Stimulated activated effector memory CD8-positive, alpha-beta T cell treated with anti-CD3 and anti-CD28 coated beads, Interleukin-12 subunit alpha, Interleukin-12 subunit beta, amount 100 ng/mL, for 72 hours (primary cell): ENCODE measurements at regions not wholly inside any gene's neighbourhood (a gene's known extent, or its start where the extent isn't known, plus 50 kb on each side); places are given as distances from the start of the nearest gene placed in this dataset.

Experiments
- ATAC-seq: fragments of 150-1000 bp; cut with Tn5 transposase; 2 replicates; pipeline ENCODE4 v1.10.0; 2021
- DNase-seq, 2 donors: peaks; one replicate each; pipeline ENCODE4 v3.0.0; 2021 to 2022; ENCODE audit warnings: low spot score in 2 of 2
- H3K27ac Mint-ChIP-seq: one replicate; pipeline ENCODE4 v1.8.0; 2022; ENCODE audit warnings: mild to moderate bottlenecking, mixed read lengths
- H3K36me3 Mint-ChIP-seq: one replicate; pipeline ENCODE4 v1.8.0; 2022; ENCODE audit warnings: mild to moderate bottlenecking, mixed read lengths
- H3K4me1 Mint-ChIP-seq: one replicate; pipeline ENCODE4 v1.8.0; 2022; ENCODE audit warnings: mixed read lengths
- H3K4me3 Mint-ChIP-seq: one replicate; pipeline ENCODE4 v1.8.0; 2022; ENCODE audit warnings: mild to moderate bottlenecking, mixed read lengths
- H3K9me3 Mint-ChIP-seq: one replicate; pipeline ENCODE4 v1.8.0; 2022; ENCODE audit warnings: mixed read lengths

DNA sequence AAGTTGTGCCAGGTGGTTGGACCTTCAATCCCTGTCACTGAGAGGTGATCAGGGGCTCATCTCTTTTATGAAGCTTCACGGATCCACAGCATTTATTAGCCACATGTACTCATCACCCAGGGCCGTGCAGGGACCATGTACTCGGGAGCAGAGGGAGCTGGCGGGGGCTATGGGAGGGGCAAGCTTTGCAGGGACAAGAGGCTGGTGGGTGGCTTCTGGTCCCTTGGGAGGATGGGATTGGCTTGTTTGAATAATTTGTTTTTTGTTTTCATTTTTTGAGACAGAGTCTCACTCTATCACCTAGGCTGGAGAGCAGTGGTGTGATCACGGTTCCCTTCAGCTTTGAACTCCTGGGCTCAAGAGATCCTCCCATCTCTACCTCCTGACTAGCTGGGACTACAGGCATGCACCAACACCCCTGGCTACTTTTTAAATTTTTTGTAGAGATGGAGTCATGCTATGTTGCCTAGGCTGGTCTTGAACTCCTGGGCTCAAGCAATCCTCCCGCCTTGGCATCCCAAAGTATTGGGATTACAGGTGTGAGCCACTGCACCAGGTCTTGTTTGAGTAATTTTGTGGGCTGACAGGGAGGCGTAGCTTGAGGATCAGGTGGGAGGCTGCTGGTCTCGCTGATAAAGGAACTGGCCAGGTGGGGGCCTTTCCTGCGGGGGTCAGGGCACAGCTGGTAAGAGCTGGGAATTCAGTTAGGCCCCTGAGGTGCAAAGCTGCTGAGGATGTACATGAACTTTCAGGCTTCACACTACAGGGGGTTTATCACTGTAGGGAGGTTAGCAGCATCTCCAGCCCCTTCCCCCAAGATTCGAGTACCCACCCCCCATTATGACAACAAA lies 308.0 kb upstream of the C1orf174 start:
- Mint-ChIP-seq H3K9me3 (peaks cover 6% of the 10 kb centered on the region), H3K36me3 (no peaks in the 10 kb centered on the region), H3K4me1 (no peaks in the 10 kb centered on the region)

DNA sequence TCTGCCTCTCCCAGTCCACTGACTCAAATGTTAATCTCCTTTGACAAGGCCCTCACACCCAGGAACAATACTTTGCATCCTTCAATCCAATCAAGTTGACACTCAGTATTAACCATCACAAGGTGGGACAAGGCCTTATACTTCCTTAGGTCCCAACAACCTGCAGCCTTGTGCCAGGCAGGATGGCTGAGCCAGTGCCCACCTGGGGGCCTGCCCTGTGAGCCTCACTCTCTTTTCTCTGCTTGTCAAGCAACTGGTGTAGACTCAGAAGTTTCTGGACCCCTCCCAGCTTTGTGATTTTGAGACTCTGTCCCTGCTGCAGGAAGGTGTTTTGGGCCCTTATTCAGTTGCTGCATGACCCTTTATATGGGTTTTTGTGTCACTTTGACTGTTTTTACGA lies 310.0 kb upstream of the C1orf174 start:
- Mint-ChIP-seq H3K4me3 (no peak overlapping the region), H3K27ac (no peak overlapping the region), H3K36me3 (no peaks in the 10 kb centered on the region), H3K4me1 (no peaks in the 10 kb centered on the region), H3K9me3 (peaks cover 5% of the 10 kb centered on the region)
- DNase-seq = no peak
- no peak for ATAC-seq

More for the DNA sequence above, 308.0 kb upstream of the C1orf174 start:
- H3K27ac Mint-ChIP-seq = no peak overlapping the region
- no peak overlapping the region for H3K4me3 Mint-ChIP-seq
- ATAC-seq (no peak), DNase-seq (no peak)

DNA sequence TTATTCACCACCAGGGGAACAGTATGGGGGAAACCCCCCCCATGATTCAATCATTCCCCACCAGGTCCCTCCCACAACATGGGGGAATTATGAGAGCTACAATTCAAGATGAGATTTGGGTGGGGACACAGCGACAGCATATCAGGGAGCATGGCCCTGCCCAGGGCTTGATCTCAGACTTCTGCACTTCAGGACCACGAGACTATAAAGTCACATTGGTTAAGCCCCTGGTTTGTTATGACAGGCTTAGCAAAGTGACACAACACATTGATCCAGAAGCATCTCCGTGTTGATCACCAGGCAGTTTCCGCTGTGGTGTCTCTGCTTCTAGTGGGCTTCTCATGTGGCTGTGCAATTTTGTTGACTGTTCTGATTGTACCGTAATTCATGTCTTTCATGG lies 312.7 kb upstream of the C1orf174 start:
- Mint-ChIP-seq H3K36me3 (no peaks in the 10 kb centered on the region), H3K9me3 (no peaks in the 10 kb centered on the region), H3K4me1 (no peaks in the 10 kb centered on the region), H3K4me3 (no peak overlapping the region), H3K27ac (no peak overlapping the region)
- DNase-seq = no peak
- ATAC-seq = no peak

DNA sequence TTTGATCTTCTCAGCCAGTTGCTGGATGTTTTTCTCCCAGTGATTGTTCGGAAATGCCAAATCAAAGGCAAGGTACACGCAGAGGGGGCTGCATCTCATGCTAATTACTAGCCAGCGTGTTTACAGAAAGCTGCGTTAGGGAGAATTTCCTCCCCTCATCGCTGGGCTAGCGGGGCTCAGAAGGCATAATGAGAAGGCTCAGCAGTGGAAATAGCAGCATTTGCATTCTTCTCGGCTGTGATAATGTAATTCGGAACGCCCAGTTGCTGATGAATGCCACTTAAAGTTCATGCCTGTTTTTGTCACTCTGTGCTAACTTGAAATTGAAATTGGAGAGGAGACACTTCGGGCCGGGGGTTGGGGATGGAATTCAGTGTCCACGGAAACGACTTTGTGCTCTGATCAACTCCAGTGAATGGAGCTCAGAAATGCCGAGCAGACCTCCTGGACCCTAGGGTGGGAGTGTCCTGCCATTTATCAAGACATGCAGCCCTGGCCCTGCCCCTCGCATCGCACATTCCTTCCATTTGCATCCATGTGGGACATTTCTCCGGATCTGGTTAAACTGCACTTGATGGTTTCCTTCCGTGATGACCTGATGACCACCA lies 313.4 kb upstream of the C1orf174 start:
- Mint-ChIP-seq H3K36me3 (no peaks in the 10 kb centered on the region), H3K9me3 (no peaks in the 10 kb centered on the region), H3K27ac (no peak overlapping the region), H3K4me3 (no peak overlapping the region), H3K4me1 (no peaks in the 10 kb centered on the region)
- no peak for ATAC-seq
- DNase-seq = no peak

DNA sequence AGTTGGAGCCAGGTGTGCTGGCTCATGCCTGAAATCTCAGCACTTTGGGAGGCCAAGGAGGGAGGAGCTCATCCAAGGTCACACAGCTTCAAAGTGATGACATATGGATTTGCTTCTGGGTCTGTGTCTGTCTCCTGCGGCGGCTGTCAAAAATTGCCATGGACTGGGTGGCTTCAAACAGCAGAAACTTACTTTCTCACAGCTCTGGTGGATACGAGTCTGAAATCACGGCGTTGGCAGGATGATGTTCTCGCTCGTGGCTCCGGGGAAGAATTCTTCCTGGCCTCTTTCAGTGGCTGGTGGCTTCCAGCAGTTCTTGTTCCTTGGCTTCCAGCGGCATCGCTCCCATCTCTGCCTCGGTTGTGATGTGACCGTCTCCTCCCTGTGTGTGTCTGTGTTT lies 314.8 kb upstream of the C1orf174 start:
- ATAC-seq (no peak), DNase-seq (no peak)
- no peak overlapping the region for H3K4me3 Mint-ChIP-seq
- H3K27ac Mint-ChIP-seq = no peak overlapping the region
- no peaks in the 10 kb centered on the region for H3K9me3 Mint-ChIP-seq
- H3K4me1 Mint-ChIP-seq = no peaks in the 10 kb centered on the region
- no peaks in the 10 kb centered on the region for H3K36me3 Mint-ChIP-seq

DNA sequence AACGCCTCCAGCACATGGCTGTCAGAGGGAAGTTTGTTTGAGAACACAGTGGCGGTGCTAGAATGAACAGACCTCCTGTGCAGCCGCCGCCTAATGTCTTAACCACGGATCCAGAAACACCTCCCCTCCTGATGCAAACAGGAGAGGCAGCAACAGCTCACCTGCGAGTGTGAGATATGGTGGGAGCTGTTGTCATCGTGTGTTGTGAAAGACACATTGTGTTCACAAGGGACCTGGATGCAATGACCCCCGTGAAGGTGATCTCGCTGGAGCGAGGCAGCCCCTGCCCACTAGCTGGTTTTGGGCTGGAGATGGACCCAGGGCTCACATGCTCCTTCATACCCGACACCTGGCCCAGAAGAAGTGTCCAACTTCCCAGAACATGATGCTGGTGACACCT lies 315.3 kb upstream of the C1orf174 start:
- no peaks in the 10 kb centered on the region for H3K36me3 Mint-ChIP-seq
- ATAC-seq (no peak), DNase-seq (no peak)
- H3K9me3 Mint-ChIP-seq = no peaks in the 10 kb centered on the region
- H3K4me1 Mint-ChIP-seq = no peaks in the 10 kb centered on the region
- no peak overlapping the region for H3K4me3 Mint-ChIP-seq
- no peak overlapping the region for H3K27ac Mint-ChIP-seq

DNA sequence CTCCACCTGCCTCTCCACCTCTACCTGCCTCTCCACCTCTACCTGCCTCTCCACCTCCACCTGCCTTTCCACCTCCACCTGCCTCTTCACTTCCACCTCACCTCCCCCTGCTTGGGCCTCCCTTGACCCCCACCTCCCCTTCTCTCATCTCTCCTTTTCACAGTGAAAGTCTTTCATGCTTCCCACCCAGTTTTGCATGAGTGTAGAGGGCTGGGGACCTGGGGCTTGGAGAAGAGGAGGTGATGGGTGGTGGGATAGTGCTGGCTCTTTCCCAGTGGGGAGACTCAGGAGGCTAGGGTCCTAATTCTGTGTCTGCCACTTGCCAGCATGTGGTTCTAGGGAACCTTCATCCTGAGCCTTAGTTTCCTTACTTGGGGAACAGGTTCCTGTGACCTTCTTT lies 316.2 kb upstream of the C1orf174 start:
- ATAC-seq = no peak
- no peaks in the 10 kb centered on the region for H3K36me3 Mint-ChIP-seq

DNA sequence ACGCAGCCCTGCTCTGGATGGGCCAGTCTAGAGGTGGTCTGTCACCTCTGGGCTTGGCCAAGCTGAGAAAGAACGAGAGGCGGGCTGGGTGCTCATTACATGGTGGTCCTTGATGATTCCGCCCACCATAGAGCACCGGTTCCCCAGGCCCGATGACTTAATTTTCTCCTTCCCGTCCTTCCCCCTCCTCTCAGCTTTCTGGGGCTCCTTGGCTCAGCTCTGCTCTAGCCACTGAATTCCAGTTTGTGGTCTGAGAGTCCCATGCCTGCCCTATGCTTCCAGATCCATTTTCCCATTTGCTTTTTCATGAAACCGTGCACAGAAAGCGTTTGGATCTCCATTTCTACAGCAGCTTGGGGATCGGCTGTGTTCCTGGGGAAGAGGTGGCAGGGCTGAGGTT lies 318.5 kb upstream of the C1orf174 start:
- Mint-ChIP-seq H3K27ac (no peak overlapping the region), H3K4me3 (no peak overlapping the region), H3K9me3 (no peaks in the 10 kb centered on the region), H3K36me3 (no peaks in the 10 kb centered on the region), H3K4me1 (no peaks in the 10 kb centered on the region)
- ATAC-seq = no peak
- DNase-seq = no peak

More for the DNA sequence above, 316.2 kb upstream of the C1orf174 start:
- Mint-ChIP-seq H3K4me3 (no peak overlapping the region), H3K9me3 (no peaks in the 10 kb centered on the region), H3K4me1 (no peaks in the 10 kb centered on the region), H3K27ac (no peak overlapping the region)
- DNase-seq = no peak

DNA sequence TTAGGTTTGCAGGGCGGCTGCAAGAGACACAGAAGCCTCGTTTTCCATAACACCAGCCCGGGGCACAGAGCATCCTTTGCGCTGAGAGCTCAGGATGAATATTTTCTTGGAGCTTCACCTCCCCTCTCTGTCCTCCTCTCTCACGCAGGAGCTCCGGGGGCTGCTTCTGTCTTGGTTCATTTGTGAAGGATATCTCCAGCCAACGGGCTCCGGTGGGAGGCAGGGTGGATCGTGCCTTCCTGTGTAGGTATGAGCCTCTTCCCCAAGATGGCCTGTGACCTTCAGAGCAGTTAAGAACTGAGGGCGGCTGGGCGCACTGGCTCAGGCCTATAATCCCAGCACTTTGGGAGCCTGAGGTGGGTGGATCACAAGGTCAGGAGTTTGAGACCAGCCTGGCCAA lies 319.0 kb upstream of the C1orf174 start:
- Mint-ChIP-seq H3K4me1 (no peaks in the 10 kb centered on the region), H3K4me3 (no peak overlapping the region), H3K27ac (no peak overlapping the region), H3K36me3 (no peaks in the 10 kb centered on the region), H3K9me3 (no peaks in the 10 kb centered on the region)
- DNase-seq (no peak), ATAC-seq (no peak)

DNA sequence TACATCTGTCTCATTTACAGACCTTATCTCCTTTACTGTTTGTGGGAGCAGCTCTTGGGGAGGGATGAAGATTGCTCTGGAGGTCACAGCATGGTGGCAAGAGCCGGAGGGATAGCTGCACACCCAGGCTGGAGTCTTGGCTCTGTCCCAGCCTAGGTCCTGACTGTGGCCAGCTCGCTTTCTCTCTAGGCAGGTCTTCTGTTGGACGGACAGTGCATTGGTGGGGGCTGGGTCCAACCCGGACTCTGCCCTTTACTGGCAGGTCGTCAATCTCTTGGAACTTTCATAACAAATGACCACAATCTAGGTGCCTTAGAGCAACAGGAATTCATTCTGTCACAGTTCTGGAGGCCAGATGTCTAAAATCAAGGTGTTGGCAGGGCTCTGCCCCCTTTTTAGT lies 319.8 kb upstream of the C1orf174 start:
- Mint-ChIP-seq H3K9me3 (no peaks in the 10 kb centered on the region), H3K27ac (no peak overlapping the region), H3K4me1 (no peaks in the 10 kb centered on the region), H3K36me3 (no peaks in the 10 kb centered on the region), H3K4me3 (no peak overlapping the region)
- DNase-seq (no peak), ATAC-seq (no peak)

DNA sequence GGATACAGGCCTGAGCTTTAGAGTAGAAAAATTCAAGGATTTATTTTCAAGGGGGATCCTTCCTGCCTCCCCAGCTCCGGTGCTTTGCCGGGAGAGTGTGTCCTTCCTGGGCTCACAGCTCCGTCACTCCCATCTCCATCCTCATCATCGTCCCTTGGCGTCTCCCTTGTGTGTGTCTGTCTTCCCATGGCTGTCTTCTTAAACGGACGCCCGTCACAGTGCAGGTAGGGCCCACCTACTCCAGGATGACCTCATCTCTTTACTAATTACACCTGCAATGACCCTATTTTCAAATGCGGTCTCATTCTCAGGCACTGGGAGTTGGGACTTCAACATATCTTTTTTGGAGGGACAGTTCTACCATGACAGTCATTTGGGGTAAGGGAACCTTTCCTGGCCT lies 320.3 kb upstream of the C1orf174 start:
- no peaks in the 10 kb centered on the region for H3K9me3 Mint-ChIP-seq
- H3K27ac Mint-ChIP-seq = no peak overlapping the region
- H3K4me1 Mint-ChIP-seq = no peaks in the 10 kb centered on the region
- H3K36me3 Mint-ChIP-seq = no peaks in the 10 kb centered on the region
- ATAC-seq = no peak
- no peak overlapping the region for H3K4me3 Mint-ChIP-seq
- no peak for DNase-seq

DNA sequence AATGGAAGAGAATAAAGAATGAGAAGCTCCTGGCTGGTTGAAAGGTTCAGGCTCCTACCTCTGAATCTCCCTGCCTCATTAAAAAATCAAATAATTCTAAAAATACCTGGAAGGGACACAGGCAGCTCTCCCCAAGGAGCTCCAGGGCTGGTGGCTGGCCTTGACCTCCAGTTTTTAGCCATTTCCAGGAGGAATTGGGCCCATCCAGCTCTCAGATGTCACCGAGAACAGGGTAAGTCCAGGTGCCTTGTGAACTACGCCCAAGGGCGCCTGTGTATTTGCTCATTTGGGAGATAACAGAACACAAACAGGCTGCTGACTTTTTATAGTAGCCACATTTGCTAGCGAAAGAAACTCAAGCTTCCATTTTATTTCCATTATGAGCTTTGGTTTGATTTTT lies 321.0 kb upstream of the C1orf174 start:
- Mint-ChIP-seq H3K4me1 (no peaks in the 10 kb centered on the region), H3K9me3 (no peaks in the 10 kb centered on the region), H3K27ac (no peak overlapping the region), H3K4me3 (no peak overlapping the region), H3K36me3 (no peaks in the 10 kb centered on the region)
- ATAC-seq = no peak
- no peak for DNase-seq

DNA sequence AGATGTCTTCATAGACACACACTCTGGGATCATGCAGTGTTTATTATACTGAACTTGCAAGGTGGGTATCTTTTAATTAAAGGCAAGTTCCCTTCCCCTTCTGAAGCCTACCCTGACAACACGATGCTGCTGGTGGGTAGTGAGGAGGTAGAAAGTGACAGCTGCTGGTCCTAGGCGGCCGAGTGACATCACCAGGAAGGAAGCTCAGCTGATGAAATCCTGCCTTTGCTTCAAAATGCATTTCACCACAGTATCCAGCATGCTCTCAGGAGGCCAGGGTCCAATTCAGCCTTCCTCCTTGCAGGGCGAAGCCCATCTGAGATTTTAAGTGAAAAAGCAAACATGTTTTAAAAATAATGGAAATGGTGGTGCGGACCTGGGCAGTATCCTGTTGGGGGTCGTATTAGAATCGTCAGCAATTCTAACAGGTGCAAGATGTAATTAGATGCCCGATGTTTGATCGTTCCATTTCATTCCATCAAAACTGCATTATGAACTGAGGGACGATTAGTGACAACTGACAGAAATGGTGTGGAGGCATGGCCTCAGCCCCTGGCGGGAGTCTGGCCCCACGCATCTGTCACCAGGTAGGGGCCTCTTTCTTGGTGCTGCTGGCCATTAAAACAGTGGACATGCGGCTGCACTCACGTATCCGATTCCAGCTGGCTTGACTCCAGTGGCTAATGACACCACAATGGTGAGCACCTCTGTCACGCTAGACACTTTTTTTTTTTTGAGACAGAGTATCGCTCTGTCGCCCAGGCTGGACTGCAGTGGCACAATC lies 324.8 kb upstream of the C1orf174 start:
- no peak overlapping the region for H3K4me3 Mint-ChIP-seq
- no peaks in the 10 kb centered on the region for H3K9me3 Mint-ChIP-seq
- DNase-seq (no peak), ATAC-seq (no peak)
- H3K4me1 Mint-ChIP-seq = no peaks in the 10 kb centered on the region
- no peak overlapping the region for H3K27ac Mint-ChIP-seq
- no peaks in the 10 kb centered on the region for H3K36me3 Mint-ChIP-seq

DNA sequence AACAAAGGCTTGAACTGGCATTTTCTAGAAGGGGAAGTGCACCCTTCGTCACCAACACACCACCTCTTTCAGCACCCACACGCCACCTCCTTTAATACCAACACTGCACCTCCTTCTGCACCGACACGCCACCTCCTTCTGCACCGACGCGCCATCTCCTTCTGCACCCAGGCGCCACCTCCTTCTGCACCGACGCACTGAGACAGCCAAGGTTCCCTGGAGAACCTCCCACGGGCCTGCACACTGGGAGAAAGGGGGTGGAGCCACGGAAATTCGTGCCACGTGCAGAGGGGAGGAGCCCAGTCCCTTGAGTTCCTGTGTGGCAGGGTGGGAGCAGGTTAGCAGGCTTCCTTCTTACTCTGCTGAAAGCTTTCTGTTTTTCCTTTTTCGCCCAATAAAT lies 327.9 kb upstream of the C1orf174 start:
- H3K4me3 Mint-ChIP-seq = no peak overlapping the region
- H3K4me1 Mint-ChIP-seq = no peaks in the 10 kb centered on the region
- no peak for DNase-seq
- H3K27ac Mint-ChIP-seq = no peak overlapping the region
- H3K9me3 Mint-ChIP-seq = no peaks in the 10 kb centered on the region
- no peak for ATAC-seq
- H3K36me3 Mint-ChIP-seq = no peaks in the 10 kb centered on the region

DNA sequence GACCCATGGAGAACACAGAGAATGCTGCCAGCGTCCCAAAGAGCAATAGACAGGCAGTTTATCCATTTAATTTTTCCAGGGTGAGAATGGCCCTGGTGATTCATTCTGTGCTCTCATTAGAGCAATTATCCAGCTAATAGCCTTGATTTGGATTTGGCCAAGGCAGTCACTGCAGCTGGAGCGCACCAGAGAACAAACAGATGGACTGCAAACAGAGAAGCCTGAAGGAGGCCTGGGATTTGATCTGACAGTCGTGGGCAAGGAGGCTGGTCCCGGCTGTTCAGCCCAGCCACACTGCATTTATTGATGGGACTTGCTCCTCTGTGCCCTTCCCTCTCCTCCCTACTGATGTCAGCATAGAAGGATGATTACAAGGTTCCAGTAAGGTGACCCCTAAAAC lies 353.9 kb upstream of the C1orf174 start:
- no peaks in the 10 kb centered on the region for H3K4me1 Mint-ChIP-seq

DNA sequence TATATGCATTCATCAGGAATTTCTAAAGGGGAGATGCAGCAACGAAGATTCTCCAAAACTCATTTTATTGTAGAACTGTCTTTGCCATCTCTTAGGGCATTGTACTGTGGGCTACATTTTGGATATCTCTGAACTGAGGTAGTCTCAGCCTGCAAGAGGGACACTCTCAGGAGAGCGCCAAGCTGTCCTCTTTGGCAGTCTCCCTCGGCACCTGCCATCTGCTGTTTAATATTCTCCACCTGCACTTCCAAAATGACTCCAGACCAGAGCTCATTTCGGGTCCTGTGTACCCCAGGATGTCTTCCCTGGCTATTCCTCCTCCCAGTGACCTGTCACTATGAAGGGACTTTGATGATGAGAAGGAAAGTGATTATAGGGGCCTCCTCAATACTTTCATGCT lies 356.3 kb upstream of the C1orf174 start:
- no peaks in the 10 kb centered on the region for H3K4me1 Mint-ChIP-seq
- H3K27ac Mint-ChIP-seq = no peak overlapping the region
- DNase-seq (peak in 1 of 2 donors; percentile 6), ATAC-seq (no peak)
- H3K9me3 Mint-ChIP-seq = peaks cover 9% of the 10 kb centered on the region
- H3K36me3 Mint-ChIP-seq = no peaks in the 10 kb centered on the region
- no peak overlapping the region for H3K4me3 Mint-ChIP-seq

More for the DNA sequence above, 353.9 kb upstream of the C1orf174 start:
- Mint-ChIP-seq H3K27ac (no peak overlapping the region), H3K36me3 (no peaks in the 10 kb centered on the region), H3K9me3 (peaks cover 6% of the 10 kb centered on the region), H3K4me3 (no peak overlapping the region)
- peak in 1 of 2 donors; percentile 3 for DNase-seq
- no peak for ATAC-seq
